Testis (tissue), 2 donors: ENCODE measurements at regions not wholly inside any gene's neighbourhood (a gene's known extent, or its start where the extent isn't known, plus 50 kb on each side); places are given as distances from the start of the nearest gene placed in this dataset.

Experiments
- DNase-seq: peaks from one replicate; pipeline ENCODE4 v3.0.0-alpha.2; 2019
- H3K27ac ChIP-seq, 2 donors: fragments of 200-600 bp; sonication (generic); one replicate each; pipeline ENCODE4 v1.5.1; 2019
- H3K27me3 ChIP-seq: fragments of 200-600 bp; sonication (generic); one replicate; pipeline ENCODE4 v1.5.1; 2019
- H3K36me3 ChIP-seq: fragments of 200-600 bp; sonication (generic); one replicate; pipeline ENCODE4 v1.5.1; 2017; ENCODE audit warnings: low read depth; ENCODE audit errors: missing control alignments
- H3K4me1 ChIP-seq: fragments of 200-600 bp; sonication (generic); one replicate; pipeline ENCODE4 v1.5.1; 2019
- H3K4me3 ChIP-seq, 2 donors: fragments of 200-600 bp; sonication (generic); one replicate each; pipeline ENCODE4 v1.5.1; 2017 to 2019
- H3K9me3 ChIP-seq: fragments of 200-600 bp; sonication (generic); one replicate; pipeline ENCODE4 v1.5.1; 2017
- POLR2A ChIP-seq: fragments of 450-650 bp; IDR thresholded peaks from one replicate; pipeline ENCODE4 v1.6.1; 2017; ENCODE audit warnings: antibody characterized with exemption, mild to moderate bottlenecking, moderate library complexity
- WGBS, 2 donors: methylation state at CpG; one replicate each; pipeline ENCODE4 v1.1.5; 2018; 5-methylcytosine and 5-hydroxymethylcytosine counted together
- intact Hi-C: fragments of 100-400 bp; cut with DNase I; formaldehyde crosslinking; loops from one replicate; pipeline ENCODE4 v1.15.1; 2023; ENCODE audit warnings: low total_unique reads
- TF ChIP-seq, protein P1 (sequence below), 3 experiments: fragments of 450-650 bp in 2 of 3; fragments of 200-600 bp in 1 of 3; sonication (generic) in 1 of 3; IDR thresholded peaks; one replicate each; pipeline ENCODE4 v1.5.1; 2016 to 2019; ENCODE audit warnings: antibody characterized with exemption in 3 of 3, mild to moderate bottlenecking in 2 of 3, moderate library complexity in 1 of 3

DNA sequence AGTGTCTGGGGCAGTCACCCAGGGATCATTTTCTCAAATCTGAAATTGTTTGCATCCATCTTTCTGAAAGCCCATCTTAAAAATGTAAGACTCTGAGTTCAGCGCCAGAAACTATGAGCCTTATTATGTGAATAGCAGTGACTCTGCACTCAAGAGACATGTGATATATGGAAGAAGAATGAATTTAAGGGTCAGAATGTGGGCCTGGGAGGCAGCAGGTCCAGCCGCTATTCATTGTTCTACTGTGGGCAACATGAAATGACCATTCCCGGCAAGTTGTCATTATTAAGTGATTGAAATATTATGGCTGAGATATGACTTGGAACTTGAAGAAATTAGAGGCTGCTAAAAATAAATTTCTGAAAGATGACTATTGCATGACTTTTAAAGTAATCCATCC is 228.6 kb upstream of the ARRDC4 start:
- intact Hi-C loops, result no loop called here
- DNase-seq, result no peak
- H3K4me1 ChIP-seq, result no peaks in the 10 kb centered on the region
- no peaks in the 10 kb centered on the region for H3K9me3 ChIP-seq
- H3K4me3 ChIP-seq, result no peak overlapping the region
- H3K27me3 ChIP-seq, result no peaks in the 10 kb centered on the region
- no peak overlapping the region for H3K27ac ChIP-seq
- TF ChIP-seq POLR2A, result no peak
- TF ChIP-seq, protein P1, sequence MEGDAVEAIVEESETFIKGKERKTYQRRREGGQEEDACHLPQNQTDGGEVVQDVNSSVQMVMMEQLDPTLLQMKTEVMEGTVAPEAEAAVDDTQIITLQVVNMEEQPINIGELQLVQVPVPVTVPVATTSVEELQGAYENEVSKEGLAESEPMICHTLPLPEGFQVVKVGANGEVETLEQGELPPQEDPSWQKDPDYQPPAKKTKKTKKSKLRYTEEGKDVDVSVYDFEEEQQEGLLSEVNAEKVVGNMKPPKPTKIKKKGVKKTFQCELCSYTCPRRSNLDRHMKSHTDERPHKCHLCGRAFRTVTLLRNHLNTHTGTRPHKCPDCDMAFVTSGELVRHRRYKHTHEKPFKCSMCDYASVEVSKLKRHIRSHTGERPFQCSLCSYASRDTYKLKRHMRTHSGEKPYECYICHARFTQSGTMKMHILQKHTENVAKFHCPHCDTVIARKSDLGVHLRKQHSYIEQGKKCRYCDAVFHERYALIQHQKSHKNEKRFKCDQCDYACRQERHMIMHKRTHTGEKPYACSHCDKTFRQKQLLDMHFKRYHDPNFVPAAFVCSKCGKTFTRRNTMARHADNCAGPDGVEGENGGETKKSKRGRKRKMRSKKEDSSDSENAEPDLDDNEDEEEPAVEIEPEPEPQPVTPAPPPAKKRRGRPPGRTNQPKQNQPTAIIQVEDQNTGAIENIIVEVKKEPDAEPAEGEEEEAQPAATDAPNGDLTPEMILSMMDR (IDR thresholded peaks at IDR 0.05), result no peak
- H3K36me3 ChIP-seq, result no peaks in the 10 kb centered on the region
- WGBS, 2 donors, result 86 to 91% methylated on average over 3 of the region's 3 CpGs

DNA sequence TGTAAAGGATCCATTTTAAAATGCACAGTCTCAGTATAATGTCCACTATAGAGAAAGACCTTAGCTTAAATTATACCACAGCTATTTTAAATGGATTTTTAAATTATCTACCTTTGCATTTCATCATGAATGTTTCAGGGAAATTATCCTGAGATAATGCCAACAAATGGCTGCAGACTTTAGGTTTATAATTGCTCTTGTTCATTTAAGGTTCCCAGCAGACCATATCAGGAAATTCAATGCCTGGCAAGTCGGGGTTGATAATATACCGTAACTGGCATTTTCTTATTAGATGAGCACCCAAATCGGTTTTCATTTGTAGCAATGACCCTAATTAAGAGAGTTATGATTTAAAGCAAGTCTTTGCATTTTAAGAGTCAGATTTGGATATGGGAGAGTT is 227.1 kb upstream of the ARRDC4 start:
- Histone ChIP-seq H3K4me1 (no peaks in the 10 kb centered on the region), H3K27me3 (no peaks in the 10 kb centered on the region), H3K9me3 (no peaks in the 10 kb centered on the region), H3K4me3 (no peak overlapping the region), H3K27ac (no peak overlapping the region), H3K36me3 (no peaks in the 10 kb centered on the region)
- WGBS, 2 donors, result 86 to 88% methylated on average over 3 of the region's 3 CpGs
- no peak for DNase-seq
- TF ChIP-seq POLR2A, result no peak
- TF ChIP-seq, protein P1 (IDR thresholded peaks at IDR 0.05), result no peak
- intact Hi-C loops, result no loop called here

DNA sequence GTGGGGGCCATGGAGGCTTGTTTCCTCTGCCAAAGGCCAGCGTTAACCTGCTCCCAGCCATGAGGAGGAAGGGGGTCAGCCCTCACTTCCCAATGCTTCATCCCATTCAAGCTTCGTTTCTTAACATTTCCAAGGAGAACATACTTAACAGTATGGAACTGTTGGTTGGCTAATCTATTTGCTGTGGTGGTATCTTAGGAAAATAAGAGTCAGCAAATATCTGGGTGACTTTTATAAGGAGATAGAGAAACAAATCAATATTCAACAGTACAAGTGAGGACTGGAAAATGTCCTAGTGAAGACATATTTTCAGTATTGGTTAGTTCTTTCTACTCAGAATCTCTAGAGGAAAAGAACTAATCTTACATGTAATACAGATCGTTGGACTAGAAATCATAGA is 223.8 kb upstream of the ARRDC4 start:
- no peak overlapping the region for H3K4me3 ChIP-seq
- no peak for DNase-seq
- H3K36me3 ChIP-seq, result no peaks in the 10 kb centered on the region
- no peaks in the 10 kb centered on the region for H3K9me3 ChIP-seq
- 78 to 87% methylated on average over 3 of the region's 3 CpGs for WGBS, 2 donors
- intact Hi-C loops, result no loop called here
- no peaks in the 10 kb centered on the region for H3K27me3 ChIP-seq
- TF ChIP-seq, protein P1 (IDR thresholded peaks at IDR 0.05), result no peak
- no peak for TF ChIP-seq POLR2A
- no peaks in the 10 kb centered on the region for H3K4me1 ChIP-seq
- no peak overlapping the region for H3K27ac ChIP-seq

DNA sequence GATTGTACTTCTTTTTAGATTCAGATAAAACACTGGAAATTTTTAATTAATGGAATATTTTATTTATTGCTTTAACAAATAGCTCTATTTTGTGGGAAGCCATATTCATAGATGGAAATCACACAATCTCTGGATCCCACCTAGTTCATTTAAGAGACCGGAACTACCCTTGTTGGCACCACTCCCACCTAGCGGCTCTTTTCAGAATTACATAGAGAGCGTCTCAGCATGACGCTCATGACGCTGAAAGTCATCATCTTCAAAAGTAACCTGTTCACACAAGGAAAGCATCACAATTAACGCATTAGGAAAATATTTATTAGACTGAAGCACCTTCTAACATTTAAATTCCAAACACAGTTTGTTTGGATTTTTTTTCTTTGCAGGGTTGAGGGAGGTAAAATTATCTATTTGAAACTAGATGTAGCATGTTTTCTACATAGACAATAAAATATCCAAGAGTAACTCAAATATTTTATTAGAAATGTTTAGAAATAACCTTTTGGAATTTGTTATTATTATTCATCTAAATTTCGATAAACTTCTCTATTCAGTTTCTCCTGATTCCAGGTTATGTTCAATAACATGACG is 214.9 kb upstream of the ARRDC4 start:
- no peaks in the 10 kb centered on the region for H3K36me3 ChIP-seq
- intact Hi-C loops, result no loop called here
- H3K27me3 ChIP-seq, result no peaks in the 10 kb centered on the region
- DNase-seq, result peak; percentile 54
- H3K9me3 ChIP-seq, result no peaks in the 10 kb centered on the region
- no peaks in the 10 kb centered on the region for H3K4me1 ChIP-seq
- no peak overlapping the region for H3K4me3 ChIP-seq
- no peak overlapping the region for H3K27ac ChIP-seq
- 61 to 68% methylated on average over 8 of the region's 8 CpGs for WGBS, 2 donors
- no peak for TF ChIP-seq POLR2A
- TF ChIP-seq, protein P1 (IDR thresholded peaks at IDR 0.05), result peak in 2 of 3 experiments; percentile 34 to 58

DNA sequence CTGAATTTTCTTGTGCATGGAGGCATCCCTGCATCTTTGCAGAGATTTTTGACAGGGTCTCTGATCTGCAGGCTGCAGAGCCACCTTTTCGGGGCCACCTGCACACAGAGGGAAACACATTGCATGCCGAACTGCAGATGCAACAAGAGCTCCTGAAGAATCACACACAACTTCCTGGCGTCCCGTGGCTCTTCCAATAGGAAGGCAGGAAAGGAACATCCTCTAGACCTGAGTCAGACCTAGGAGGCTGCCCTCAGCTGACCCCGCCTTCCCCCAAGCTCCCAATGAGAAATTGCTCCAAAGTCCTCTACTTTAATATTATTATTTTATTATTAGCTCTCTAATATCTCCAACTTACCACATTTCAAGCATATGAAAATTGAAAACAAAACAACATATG is 213.2 kb upstream of the ARRDC4 start:
- H3K27me3 ChIP-seq, result no peaks in the 10 kb centered on the region
- H3K4me1 ChIP-seq, result no peaks in the 10 kb centered on the region
- no peak overlapping the region for H3K4me3 ChIP-seq
- DNase-seq, result no peak
- intact Hi-C loops, result no loop called here
- no peaks in the 10 kb centered on the region for H3K9me3 ChIP-seq
- no peak overlapping the region for H3K27ac ChIP-seq
- 74 to 85% methylated on average over 5 of the region's 5 CpGs for WGBS, 2 donors
- H3K36me3 ChIP-seq, result no peaks in the 10 kb centered on the region
- TF ChIP-seq, protein P1 (IDR thresholded peaks at IDR 0.05), result no peak
- TF ChIP-seq POLR2A, result no peak
